ENCODE measurements at regions not wholly inside any gene's neighbourhood (a gene's known extent, or its start where the extent isn't known, plus 50 kb on each side); places are given as distances from the start of the nearest gene placed in this dataset.

DNA sequence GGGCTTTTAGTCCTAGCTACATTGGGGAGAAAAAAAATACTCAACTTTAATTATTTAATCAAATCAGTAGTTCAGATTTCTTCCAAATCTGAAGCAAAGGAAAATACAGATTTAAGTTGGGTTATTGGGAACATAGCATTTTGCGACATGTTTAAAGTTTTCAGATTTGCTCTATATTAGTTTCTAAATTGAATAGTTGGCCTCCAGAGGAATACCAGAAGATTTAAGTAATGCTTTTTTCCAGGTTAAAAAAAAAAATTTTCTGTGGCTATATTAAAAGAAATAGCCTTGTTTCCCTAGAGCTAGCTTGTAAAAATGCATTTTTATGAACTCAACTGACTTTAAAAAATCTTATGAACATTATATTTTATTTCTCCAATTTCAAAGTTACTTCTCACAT is 115.9 kb downstream of the DDX53 start:
- TF ChIP-seq, protein P1, sequence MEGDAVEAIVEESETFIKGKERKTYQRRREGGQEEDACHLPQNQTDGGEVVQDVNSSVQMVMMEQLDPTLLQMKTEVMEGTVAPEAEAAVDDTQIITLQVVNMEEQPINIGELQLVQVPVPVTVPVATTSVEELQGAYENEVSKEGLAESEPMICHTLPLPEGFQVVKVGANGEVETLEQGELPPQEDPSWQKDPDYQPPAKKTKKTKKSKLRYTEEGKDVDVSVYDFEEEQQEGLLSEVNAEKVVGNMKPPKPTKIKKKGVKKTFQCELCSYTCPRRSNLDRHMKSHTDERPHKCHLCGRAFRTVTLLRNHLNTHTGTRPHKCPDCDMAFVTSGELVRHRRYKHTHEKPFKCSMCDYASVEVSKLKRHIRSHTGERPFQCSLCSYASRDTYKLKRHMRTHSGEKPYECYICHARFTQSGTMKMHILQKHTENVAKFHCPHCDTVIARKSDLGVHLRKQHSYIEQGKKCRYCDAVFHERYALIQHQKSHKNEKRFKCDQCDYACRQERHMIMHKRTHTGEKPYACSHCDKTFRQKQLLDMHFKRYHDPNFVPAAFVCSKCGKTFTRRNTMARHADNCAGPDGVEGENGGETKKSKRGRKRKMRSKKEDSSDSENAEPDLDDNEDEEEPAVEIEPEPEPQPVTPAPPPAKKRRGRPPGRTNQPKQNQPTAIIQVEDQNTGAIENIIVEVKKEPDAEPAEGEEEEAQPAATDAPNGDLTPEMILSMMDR (IDR thresholded peaks at IDR 0.05; ENCODE audit: extremely low read depth, missing control alignments): no peak

DNA sequence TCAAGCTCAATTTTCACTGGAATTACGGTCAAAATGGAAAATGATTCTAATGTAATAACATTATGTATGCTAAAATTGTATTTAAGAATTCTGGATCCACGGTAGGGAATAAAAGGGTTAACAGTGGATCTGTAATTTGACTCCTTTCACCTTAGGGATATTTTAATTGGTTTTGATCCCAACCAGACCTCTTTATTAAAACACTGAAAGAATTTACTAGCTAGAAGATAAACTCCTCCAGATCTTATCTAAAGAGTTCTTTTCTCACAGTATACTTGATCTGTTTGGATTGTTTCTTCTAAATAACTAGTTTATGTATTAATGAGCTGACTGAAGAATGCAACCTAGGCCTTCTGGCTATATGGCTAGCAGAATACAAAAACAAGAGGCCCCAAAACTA is 118.4 kb downstream of the DDX53 start:
- no peak for DNase-seq (ENCODE audit: low spot score)

More for the DNA sequence above, 115.9 kb downstream of the DDX53 start:
- no peak for DNase-seq (ENCODE audit: low spot score)

DNA sequence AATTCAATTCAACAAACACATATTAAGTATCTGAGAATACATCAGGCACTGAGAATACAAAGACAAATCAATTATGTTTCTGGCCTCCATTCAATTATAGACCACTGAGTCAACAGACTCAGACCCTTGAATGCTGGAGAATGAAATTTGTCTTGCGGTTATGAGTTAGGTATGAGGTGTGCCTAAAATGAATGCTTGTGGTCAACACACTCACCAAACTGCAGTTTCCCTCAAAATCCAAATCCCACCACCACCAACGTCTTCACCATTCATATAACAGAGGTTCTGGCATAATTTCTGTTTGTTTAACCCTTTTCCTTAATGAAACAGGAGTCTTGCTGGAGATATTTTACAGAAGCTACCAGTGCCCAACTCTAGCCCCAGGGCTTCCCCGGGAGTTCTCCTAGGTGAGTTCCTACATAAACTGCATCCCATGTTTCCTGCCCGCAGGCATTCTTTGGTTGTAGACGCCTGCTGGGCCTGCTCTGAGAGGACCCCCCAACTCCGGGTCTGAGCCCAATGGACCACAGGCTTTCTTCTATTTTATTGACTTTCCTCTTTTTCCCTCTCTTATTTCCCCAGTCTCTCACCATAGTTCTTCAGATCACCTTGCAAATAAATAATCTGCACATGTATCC is 119.2 kb downstream of the DDX53 start:
- no peak for DNase-seq (ENCODE audit: low spot score)
- TF ChIP-seq, protein P1 (IDR thresholded peaks at IDR 0.05; ENCODE audit: extremely low read depth, missing control alignments): no peak

More for the DNA sequence above, 118.4 kb downstream of the DDX53 start:
- TF ChIP-seq, protein P1 (IDR thresholded peaks at IDR 0.05; ENCODE audit: extremely low read depth, missing control alignments): no peak

DNA sequence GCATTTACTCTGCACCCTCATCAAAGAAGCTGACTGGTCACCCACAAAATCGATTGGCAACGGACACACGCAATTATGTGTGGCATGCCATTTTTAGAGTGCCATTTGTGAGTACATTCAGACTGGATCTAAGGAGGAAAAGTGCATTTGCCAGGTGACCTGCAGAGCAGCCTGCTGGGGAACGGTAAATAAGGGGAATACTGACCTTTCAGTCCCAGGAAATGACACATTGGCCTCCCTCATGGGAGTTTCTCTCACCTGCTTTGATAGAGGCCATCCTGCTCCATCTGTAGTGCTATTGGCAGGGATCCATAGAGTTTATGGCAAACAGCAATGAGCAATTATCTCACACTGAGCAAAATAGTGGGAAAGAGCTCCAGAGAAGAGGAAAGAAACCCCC is 127.8 kb downstream of the DDX53 start:
- DNase-seq (ENCODE audit: low spot score): no peak
- TF ChIP-seq, protein P1 (IDR thresholded peaks at IDR 0.05; ENCODE audit: extremely low read depth, missing control alignments): no peak

DNA sequence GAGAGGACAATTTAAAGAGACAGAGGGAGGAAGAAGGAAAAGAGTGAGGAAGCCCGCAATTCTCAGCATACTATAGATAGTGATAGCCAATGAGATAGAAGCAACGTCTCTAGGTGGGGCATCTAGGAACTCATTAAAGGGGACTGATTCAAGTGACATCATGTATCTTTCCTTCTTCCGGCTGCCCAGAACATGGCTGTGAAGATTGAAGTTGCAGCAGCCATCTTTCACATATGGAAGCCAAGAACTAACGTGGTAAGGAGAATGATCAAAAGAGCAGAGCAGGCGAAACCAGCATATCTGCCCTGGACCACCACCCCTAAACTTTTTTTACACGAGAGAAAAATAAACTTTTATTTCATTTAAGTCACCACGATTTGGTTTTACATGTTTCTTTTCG is 133.8 kb downstream of the DDX53 start:
- TF ChIP-seq, protein P1 (IDR thresholded peaks at IDR 0.05; ENCODE audit: extremely low read depth, missing control alignments): no peak
- no peak for DNase-seq (ENCODE audit: low spot score)

- no peak for DNase-seq (ENCODE audit: low spot score)
- TF ChIP-seq, protein P1 (IDR thresholded peaks at IDR 0.05; ENCODE audit: extremely low read depth, missing control alignments): no peak
These were observed 134.4 kb downstream of the DDX53 start for GRCh38 chrX:23134136-23134535.

DNA sequence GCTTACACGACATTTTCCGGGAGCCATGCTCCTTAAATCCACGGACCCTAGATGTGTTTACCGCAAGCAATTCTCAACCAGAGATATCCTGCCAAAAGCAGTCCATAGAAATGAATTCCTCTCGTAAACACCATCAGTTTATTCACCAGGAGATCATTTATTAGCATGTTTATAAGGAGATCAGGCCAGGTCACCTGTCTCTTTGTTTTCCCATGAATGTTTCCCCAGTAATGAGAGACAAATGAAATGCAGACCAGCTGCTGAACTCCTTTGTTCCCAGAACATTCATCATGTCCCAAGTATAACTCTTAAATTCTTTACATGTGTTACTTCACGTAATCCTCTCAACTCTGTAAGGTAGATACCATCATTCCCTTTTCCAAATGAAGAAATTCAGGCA is 137.1 kb downstream of the DDX53 start:
- TF ChIP-seq, protein P1 (IDR thresholded peaks at IDR 0.05; ENCODE audit: extremely low read depth, missing control alignments): no peak
- no peak for DNase-seq (ENCODE audit: low spot score)

All from GM20000 (cell line).